Endodermal cell (in vitro differentiated cells): ENCODE measurements at regions not wholly inside any gene's neighbourhood (a gene's known extent, or its start where the extent isn't known, plus 50 kb on each side); places are given as distances from the start of the nearest gene placed in this dataset.

Experiments used
- DNase-seq: peaks from one replicate; pipeline ENCODE4 v3.0.0-alpha.2; 2017
- H3K27ac ChIP-seq: 2 replicates; pipeline ENCODE4 v1.5.1; 2013; ENCODE audit warnings: mild to moderate bottlenecking, low read depth, low read length, moderate library complexity
- H3K27me3 ChIP-seq: 2 replicates; pipeline ENCODE4 v1.6.1; 2013; ENCODE audit warnings: mild to moderate bottlenecking, low read length, moderate library complexity; ENCODE audit not compliant: insufficient read depth, control insufficient read depth, poor library complexity, severe bottlenecking
- H3K36me3 ChIP-seq: 2 replicates; pipeline ENCODE4 v1.7.0; 2013; ENCODE audit warnings: mild to moderate bottlenecking, low read length, moderate library complexity; ENCODE audit not compliant: control insufficient read depth, insufficient read depth
- H3K4me1 ChIP-seq: one replicate; pipeline ENCODE4 v1.7.0; 2013; ENCODE audit warnings: low read length; ENCODE audit not compliant: control insufficient read depth, insufficient read depth
- H3K4me3 ChIP-seq: 2 replicates; pipeline ENCODE4 v1.5.1; 2013; ENCODE audit warnings: mild to moderate bottlenecking, low read length, moderate library complexity
- H3K9ac ChIP-seq: 2 replicates; pipeline ENCODE4 v1.6.1; 2013; ENCODE audit warnings: mild to moderate bottlenecking, low read length, moderate library complexity; ENCODE audit not compliant: poor library complexity, severe bottlenecking; ENCODE audit errors: extremely low read depth
- H3K9me3 ChIP-seq: 2 replicates; pipeline ENCODE4 v1.6.1; 2013; ENCODE audit warnings: mild to moderate bottlenecking, low read length, moderate library complexity; ENCODE audit not compliant: control insufficient read depth
- H3K27ac Mint-ChIP-seq: 2 replicates; pipeline ENCODE4 v1.8.0; 2020; ENCODE audit warnings: mixed read lengths
- H3K27me3 Mint-ChIP-seq: 2 replicates; pipeline ENCODE4 v1.8.0; 2021; ENCODE audit warnings: mild to moderate bottlenecking, mixed read lengths; ENCODE audit not compliant: insufficient read depth
- H3K36me3 Mint-ChIP-seq: 2 replicates; pipeline ENCODE4 v1.8.0; 2020; ENCODE audit warnings: low read depth, mixed read lengths
- H3K4me1 Mint-ChIP-seq: 2 replicates; pipeline ENCODE4 v1.8.0; 2020; ENCODE audit warnings: mixed read lengths
- H3K4me3 Mint-ChIP-seq: 2 replicates; pipeline ENCODE4 v1.8.0; 2020; ENCODE audit warnings: mild to moderate bottlenecking, moderate library complexity, mixed read lengths
- H3K9me3 Mint-ChIP-seq: 2 replicates; pipeline ENCODE4 v1.8.0; 2020; ENCODE audit warnings: mild to moderate bottlenecking, mixed read lengths
- WGBS, 2 experiments: methylation state at CpG; one replicate each; pipeline versions ENCODE4 v1.1.5 to v1.1.7; 2013; ENCODE audit warnings: missing lambda C conversion rate in 2 of 2, mixed read lengths in 1 of 2; ENCODE audit not compliant: insufficient coverage in 1 of 2, insufficient read length in 1 of 2; 5-methylcytosine and 5-hydroxymethylcytosine counted together
- TF ChIP-seq, protein P1 (sequence below): fragments of 200-600 bp; sonication (generic); conservative IDR thresholded peaks from 2 replicates; pipeline ENCODE4 v1.5.0; 2021; ENCODE audit warnings: antibody characterized with exemption, mild to moderate bottlenecking

- Histone ChIP-seq H3K4me1 (no peaks in the 10 kb centered on the region), H3K27me3 (no peaks in the 10 kb centered on the region), H3K9ac (no peak overlapping the region), H3K27ac (no peak overlapping the region), H3K4me3 (no peak overlapping the region), H3K9me3 (no peaks in the 10 kb centered on the region), H3K36me3 (no peaks in the 10 kb centered on the region)
- Mint-ChIP-seq H3K27ac (no peak overlapping the region), H3K36me3 (no peaks in the 10 kb centered on the region), H3K27me3 (no peaks in the 10 kb centered on the region), H3K4me3 (no peak overlapping the region), H3K4me1 (peaks cover 4% of the 10 kb centered on the region), H3K9me3 (peaks cover 76% of the 10 kb centered on the region)
- DNase-seq = no peak
- 85% methylated on average over 9 of the region's 9 CpGs; no CpG with 5 or more reads in 1 of the 2 experiments for WGBS, 2 experiments
- TF ChIP-seq, protein P1, sequence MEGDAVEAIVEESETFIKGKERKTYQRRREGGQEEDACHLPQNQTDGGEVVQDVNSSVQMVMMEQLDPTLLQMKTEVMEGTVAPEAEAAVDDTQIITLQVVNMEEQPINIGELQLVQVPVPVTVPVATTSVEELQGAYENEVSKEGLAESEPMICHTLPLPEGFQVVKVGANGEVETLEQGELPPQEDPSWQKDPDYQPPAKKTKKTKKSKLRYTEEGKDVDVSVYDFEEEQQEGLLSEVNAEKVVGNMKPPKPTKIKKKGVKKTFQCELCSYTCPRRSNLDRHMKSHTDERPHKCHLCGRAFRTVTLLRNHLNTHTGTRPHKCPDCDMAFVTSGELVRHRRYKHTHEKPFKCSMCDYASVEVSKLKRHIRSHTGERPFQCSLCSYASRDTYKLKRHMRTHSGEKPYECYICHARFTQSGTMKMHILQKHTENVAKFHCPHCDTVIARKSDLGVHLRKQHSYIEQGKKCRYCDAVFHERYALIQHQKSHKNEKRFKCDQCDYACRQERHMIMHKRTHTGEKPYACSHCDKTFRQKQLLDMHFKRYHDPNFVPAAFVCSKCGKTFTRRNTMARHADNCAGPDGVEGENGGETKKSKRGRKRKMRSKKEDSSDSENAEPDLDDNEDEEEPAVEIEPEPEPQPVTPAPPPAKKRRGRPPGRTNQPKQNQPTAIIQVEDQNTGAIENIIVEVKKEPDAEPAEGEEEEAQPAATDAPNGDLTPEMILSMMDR = no peak
These were observed 54.5 kb upstream of the MAMLD1 start for GRCh38 chrX:150308532-150309157.

DNA sequence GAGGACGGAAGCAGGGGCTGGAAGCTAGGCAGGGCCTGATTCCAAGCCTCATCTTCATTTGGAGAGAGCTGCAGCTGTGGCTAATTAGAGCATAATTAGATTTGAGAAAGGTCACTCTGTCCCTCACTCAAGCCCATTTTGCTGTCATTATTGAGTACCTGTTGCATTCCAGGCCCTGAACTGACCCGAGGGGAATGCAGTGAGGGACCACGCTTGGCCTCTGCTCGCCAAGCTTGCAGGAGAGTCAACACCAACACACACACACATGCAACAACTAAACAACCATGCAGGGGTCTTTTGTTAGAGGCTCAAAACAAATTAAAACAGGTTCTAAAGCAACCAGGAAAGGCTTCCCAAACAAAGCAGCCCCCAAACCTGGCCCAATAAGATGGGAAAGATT lies 52.7 kb upstream of the MAMLD1 start:
- H3K9me3 Mint-ChIP-seq = peaks cover 80% of the 10 kb centered on the region
- peaks cover 4% of the 10 kb centered on the region for H3K4me1 Mint-ChIP-seq
- H3K27ac Mint-ChIP-seq = no peak overlapping the region
- no peak overlapping the region for H3K27ac ChIP-seq
- WGBS, 2 experiments = 93% methylated on average over 4 of the region's 4 CpGs; no CpG with 5 or more reads in 1 of the 2 experiments
- no peaks in the 10 kb centered on the region for H3K36me3 Mint-ChIP-seq
- H3K4me1 ChIP-seq = no peaks in the 10 kb centered on the region
- H3K27me3 Mint-ChIP-seq = no peaks in the 10 kb centered on the region
- no peaks in the 10 kb centered on the region for H3K27me3 ChIP-seq
- no peaks in the 10 kb centered on the region for H3K9me3 ChIP-seq
- no peak overlapping the region for H3K9ac ChIP-seq
- no peak overlapping the region for H3K4me3 Mint-ChIP-seq
- no peak for DNase-seq
- TF ChIP-seq, protein P1 = no peak
- no peaks in the 10 kb centered on the region for H3K36me3 ChIP-seq
- no peak overlapping the region for H3K4me3 ChIP-seq

- H3K9ac ChIP-seq = no peak overlapping the region
- Mint-ChIP-seq H3K27ac (no peak overlapping the region), H3K36me3 (no peaks in the 10 kb centered on the region), H3K9me3 (peaks cover 76% of the 10 kb centered on the region), H3K4me1 (peaks cover 4% of the 10 kb centered on the region), H3K27me3 (no peaks in the 10 kb centered on the region), H3K4me3 (no peak overlapping the region)
- WGBS, 2 experiments = 94% methylated on average over 1 of the region's 1 CpG; no CpG with 5 or more reads in 1 of the 2 experiments
- H3K4me3 ChIP-seq = no peak overlapping the region
- no peak overlapping the region for H3K27ac ChIP-seq
- H3K27me3 ChIP-seq = no peaks in the 10 kb centered on the region
- TF ChIP-seq, protein P1 = no peak
- H3K4me1 ChIP-seq = no peaks in the 10 kb centered on the region
- no peak for DNase-seq
- no peaks in the 10 kb centered on the region for H3K36me3 ChIP-seq
- no peaks in the 10 kb centered on the region for H3K9me3 ChIP-seq
These were observed 52.2 kb upstream of the MAMLD1 start for GRCh38 chrX:150310881-150311280.
